ENCODE measurements at regions not wholly inside any gene's neighbourhood (a gene's known extent, or its start where the extent isn't known, plus 50 kb on each side); places are given as distances from the start of the nearest gene placed in this dataset.
"Not testable (repeated sequence)": the region's sequence is repeated elsewhere in the genome, so short reads cannot be mapped to it uniquely, and the experiment has no call there.

GRCh38 chr9:97790542-97790941, 62.5 kb upstream of the FOXE1 start:
- Mint-ChIP-seq H3K9me3 (ENCODE audit: low read depth) (no peaks in the 10 kb centered on the region), H3K4me3 (ENCODE audit: low read depth) (no peak overlapping the region), H3K27ac (no peak overlapping the region), H3K36me3 (ENCODE audit: insufficient read depth) (no peaks in the 10 kb centered on the region), H3K27me3 (peaks cover 8% of the 10 kb centered on the region), H3K4me1 (ENCODE audit: low read depth) (no peaks in the 10 kb centered on the region)
- no peak for DNase-seq (ENCODE audit: low spot score, unreplicated experiment)
- TF ChIP-seq CTCF (IDR thresholded peaks at IDR 0.05; ENCODE audit: unreplicated experiment): no peak

- no peak for DNase-seq (ENCODE audit: low spot score, unreplicated experiment)
- Mint-ChIP-seq H3K4me1 (ENCODE audit: low read depth) (no peaks in the 10 kb centered on the region), H3K9me3 (ENCODE audit: low read depth) (no peaks in the 10 kb centered on the region), H3K36me3 (ENCODE audit: insufficient read depth) (no peaks in the 10 kb centered on the region), H3K27ac (no peak overlapping the region), H3K4me3 (ENCODE audit: low read depth) (no peak overlapping the region), H3K27me3 (peaks cover 8% of the 10 kb centered on the region)
- TF ChIP-seq CTCF (IDR thresholded peaks at IDR 0.05; ENCODE audit: unreplicated experiment): no peak
Measured at GRCh38 chr9:97791542-97791941, 61.5 kb upstream of the FOXE1 start.

- no peak for TF ChIP-seq CTCF (IDR thresholded peaks at IDR 0.05; ENCODE audit: unreplicated experiment)
- Mint-ChIP-seq H3K27ac (no peak overlapping the region), H3K4me1 (ENCODE audit: low read depth) (no peaks in the 10 kb centered on the region), H3K27me3 (peaks cover 4% of the 10 kb centered on the region), H3K36me3 (ENCODE audit: insufficient read depth) (no peaks in the 10 kb centered on the region), H3K9me3 (ENCODE audit: low read depth) (no peaks in the 10 kb centered on the region), H3K4me3 (ENCODE audit: low read depth) (no peak overlapping the region)
- DNase-seq (ENCODE audit: low spot score, unreplicated experiment): no peak
Measured at GRCh38 chr9:97793067-97793466, 60.0 kb upstream of the FOXE1 start.

- no peak for TF ChIP-seq CTCF (IDR thresholded peaks at IDR 0.05; ENCODE audit: unreplicated experiment)
- no peak overlapping the region for H3K27ac Mint-ChIP-seq
- no peak overlapping the region for H3K4me3 Mint-ChIP-seq (ENCODE audit: low read depth)
Measured at GRCh38 chr9:97794666-97795065, 58.4 kb upstream of the FOXE1 start.

GRCh38 chr9:97796176-97796575, 56.9 kb upstream of the FOXE1 start:
- not testable (repeated sequence) for H3K36me3 Mint-ChIP-seq (ENCODE audit: insufficient read depth)

More at GRCh38 chr9:97794666-97795065, 58.4 kb upstream of the FOXE1 start:
- Mint-ChIP-seq H3K36me3 (ENCODE audit: insufficient read depth) (no peaks in the 10 kb centered on the region), H3K9me3 (ENCODE audit: low read depth) (no peaks in the 10 kb centered on the region), H3K27me3 (no peaks in the 10 kb centered on the region), H3K4me1 (ENCODE audit: low read depth) (no peaks in the 10 kb centered on the region)
- no peak for DNase-seq (ENCODE audit: low spot score, unreplicated experiment)

GRCh38 chr9:97801180-97801579, 51.8 kb upstream of the FOXE1 start:
- DNase-seq (ENCODE audit: low spot score, unreplicated experiment): no peak
- H3K36me3 Mint-ChIP-seq (ENCODE audit: insufficient read depth): no peaks in the 10 kb centered on the region
- no peak for TF ChIP-seq CTCF (IDR thresholded peaks at IDR 0.05; ENCODE audit: unreplicated experiment)
- H3K4me1 Mint-ChIP-seq (ENCODE audit: low read depth): peaks cover 1% of the 10 kb centered on the region
- H3K27me3 Mint-ChIP-seq: peaks cover 21% of the 10 kb centered on the region
- no peak overlapping the region for H3K4me3 Mint-ChIP-seq (ENCODE audit: low read depth)
- no peaks in the 10 kb centered on the region for H3K9me3 Mint-ChIP-seq (ENCODE audit: low read depth)
- H3K27ac Mint-ChIP-seq: no peak overlapping the region

More at GRCh38 chr9:97796176-97796575, 56.9 kb upstream of the FOXE1 start:
- not testable (repeated sequence) for H3K4me1 Mint-ChIP-seq (ENCODE audit: low read depth); H3K27me3 Mint-ChIP-seq; H3K9me3 Mint-ChIP-seq (ENCODE audit: low read depth); H3K27ac Mint-ChIP-seq; H3K4me3 Mint-ChIP-seq (ENCODE audit: low read depth); DNase-seq (ENCODE audit: low spot score, unreplicated experiment)

Measured in progenitor cell of endocrine pancreas (in vitro differentiated cells).